IMR-90 (cell line): ENCODE measurements at regions not wholly inside any gene's neighbourhood (a gene's known extent, or its start where the extent isn't known, plus 50 kb on each side); places are given as distances from the start of the nearest gene placed in this dataset.

Experiments used
- ATAC-seq: fragments of 200-7000 bp; cut with Tn5 transposase; 2 replicates; pipeline ENCODE4 v1.9.1; 2020; ENCODE audit warnings: low read depth, mild to moderate bottlenecking, moderate library complexity
- BruUV-seq: library from RNA; stranded (reverse); fragments of 400-500 nt; replicated peaks from 2 replicates; lab custom pipeline; 2021; lab: Mats Ljungman, UMichigan
- CTCF ChIA-PET: fragments of 300-600 bp; formaldehyde crosslinking; extraction: SDS; loops from one replicate; lab custom pipeline; 2021; ENCODE audit warnings: antibody characterized with exemption; lab: Yijun Ruan, JAX
- POLR2A ChIA-PET: fragments of 300-600 bp; sonication (Branson Sonifier 250); formaldehyde crosslinking; loops from one replicate; lab custom pipeline; 2022; ENCODE audit warnings: antibody characterized with exemption; ENCODE audit not compliant: unreplicated experiment; lab: Charles Lee
- DNase-seq: peaks from one replicate; pipeline ENCODE4 v3.0.0; 2013
- H2AFZ ChIP-seq: replicated peaks from 2 replicates; pipeline ENCODE3; 2013; ENCODE audit warnings: low read length, mild to moderate bottlenecking; ENCODE audit not compliant: poor library complexity
- H2AK5ac ChIP-seq: 2 replicates; pipeline ENCODE4 v1.6.1; 2013; ENCODE audit warnings: low read depth, low read length, inconsistent platforms
- H2AK9ac ChIP-seq: replicated peaks from 2 replicates; pipeline ENCODE3; 2013; ENCODE audit warnings: mild to moderate bottlenecking, low read depth, low read length, moderate library complexity; ENCODE audit not compliant: poor library complexity
- H2BK120ac ChIP-seq: 2 replicates; pipeline ENCODE4 v1.6.1; 2013; ENCODE audit warnings: low read depth, low read length, inconsistent platforms
- H2BK15ac ChIP-seq: 3 replicates; pipeline ENCODE4 v1.6.1; 2013; ENCODE audit warnings: low read depth, low read length, inconsistent platforms
- H2BK20ac ChIP-seq: 2 replicates; pipeline ENCODE4 v1.6.1; 2013; ENCODE audit warnings: low read depth, mild to moderate bottlenecking, inconsistent platforms, low read length, moderate library complexity
- H2BK5ac ChIP-seq: 2 replicates; pipeline ENCODE4 v1.6.1; 2013; ENCODE audit warnings: mild to moderate bottlenecking, low read depth, low read length, inconsistent platforms; ENCODE audit not compliant: poor library complexity, severe bottlenecking
- H3K14ac ChIP-seq: replicated peaks from 2 replicates; pipeline ENCODE4 v1.6.1; 2013; ENCODE audit warnings: low read depth, low read length, inconsistent platforms
- H3K18ac ChIP-seq: 2 replicates; pipeline ENCODE4 v1.6.1; 2013; ENCODE audit warnings: low read depth, low read length, control low read depth
- H3K23ac ChIP-seq: 2 replicates; pipeline ENCODE4 v1.6.1; 2013; ENCODE audit warnings: low read depth, low read length, inconsistent platforms
- H3K27ac ChIP-seq: 2 replicates; pipeline ENCODE4 v1.5.1; 2013; ENCODE audit warnings: mild to moderate bottlenecking, control low read depth, low read length; ENCODE audit not compliant: insufficient read depth
- H3K27me3 ChIP-seq: 2 replicates; pipeline ENCODE4 v1.6.1; 2013; ENCODE audit warnings: low read length; ENCODE audit not compliant: control insufficient read depth, insufficient read depth
- H3K36me3 ChIP-seq: 2 replicates; pipeline ENCODE4 v1.6.1; 2013; ENCODE audit warnings: low read length, mixed read lengths; ENCODE audit not compliant: control insufficient read depth, insufficient read depth
- H3K4ac ChIP-seq: 2 replicates; pipeline ENCODE4 v1.6.1; 2013; ENCODE audit warnings: low read depth, low read length, inconsistent platforms
- H3K4me1 ChIP-seq: 2 replicates; pipeline ENCODE4 v1.6.1; 2013; ENCODE audit warnings: low read length, mixed read lengths; ENCODE audit not compliant: control insufficient read depth, insufficient read depth
- H3K4me2 ChIP-seq: 2 replicates; pipeline ENCODE4 v1.6.1; 2013; ENCODE audit warnings: low read depth, mild to moderate bottlenecking, control low read depth, low read length, moderate library complexity
- H3K4me3 ChIP-seq: 2 replicates; pipeline ENCODE4 v1.5.1; 2013; ENCODE audit warnings: low read depth, mild to moderate bottlenecking, control low read depth, low read length, moderate library complexity; ENCODE audit not compliant: insufficient read depth
- H3K56ac ChIP-seq: 2 replicates; pipeline ENCODE4 v1.6.1; 2013; ENCODE audit warnings: low read length, inconsistent platforms; ENCODE audit not compliant: insufficient read depth; ENCODE audit errors: extremely low read depth
- H3K79me1 ChIP-seq, 2 experiments: 2 replicates each; pipeline ENCODE4 v1.6.1; 2013; ENCODE audit warnings: low read length in 2 of 2, inconsistent platforms in 1 of 2, low read depth in 1 of 2
- H3K9ac ChIP-seq: 2 replicates; pipeline ENCODE4 v1.6.1; 2013; ENCODE audit warnings: low read depth, low read length, control low read depth
- H3K9me1 ChIP-seq: 2 replicates; pipeline ENCODE4 v1.6.1; 2013; ENCODE audit warnings: low read length, inconsistent platforms; ENCODE audit not compliant: insufficient read depth
- H3K9me3 ChIP-seq: 2 replicates; pipeline ENCODE4 v1.6.1; 2013; ENCODE audit warnings: low read length; ENCODE audit not compliant: control insufficient read depth, insufficient read depth
- H4K20me1 ChIP-seq: 2 replicates; pipeline ENCODE4 v1.6.1; 2013; ENCODE audit warnings: low read length, inconsistent platforms; ENCODE audit not compliant: insufficient read depth
- H4K5ac ChIP-seq: 2 replicates; pipeline ENCODE4 v1.6.1; 2013; ENCODE audit warnings: mild to moderate bottlenecking, low read depth, low read length, control low read depth
- H4K8ac ChIP-seq, 2 experiments: 2 replicates each; pipeline ENCODE4 v1.6.1; 2013; ENCODE audit warnings: low read depth in 2 of 2, low read length in 2 of 2, control low read depth in 1 of 2, inconsistent platforms in 1 of 2
- H4K91ac ChIP-seq: 2 replicates; pipeline ENCODE4 v1.6.1; 2013; ENCODE audit warnings: low read depth, low read length, inconsistent platforms; ENCODE audit not compliant: insufficient read depth
- BHLHE40 ChIP-seq: fragments of 150-350 bp; IDR thresholded peaks from 2 replicates; pipeline ENCODE4 v1.6.1; 2016; ENCODE audit warnings: mild to moderate bottlenecking, low read depth, low read length
- CEBPB ChIP-seq: IDR thresholded peaks from 2 replicates; pipeline ENCODE4 v1.6.1; 2012; ENCODE audit warnings: low read depth, low read length, improper control_type of control experiment
- CHD1 ChIP-seq: IDR thresholded peaks from 2 replicates; pipeline ENCODE4 v1.6.1; 2012; ENCODE audit warnings: low read depth, low read length, improper control_type of control experiment
- FOS ChIP-seq: fragments of 150-350 bp; IDR thresholded peaks from 2 replicates; pipeline ENCODE4 v1.6.1; 2016; ENCODE audit warnings: low read depth, low read length
- MAFK ChIP-seq: IDR thresholded peaks from 2 replicates; pipeline ENCODE4 v1.6.1; 2012; ENCODE audit warnings: low read depth, low read length, improper control_type of control experiment
- MAZ ChIP-seq: IDR thresholded peaks from 2 replicates; pipeline ENCODE4 v1.6.1; 2012; ENCODE audit warnings: low read depth, mild to moderate bottlenecking, low read length, improper control_type of control experiment, moderate library complexity, borderline replicate concordance
- MXI1 ChIP-seq: IDR thresholded peaks from 2 replicates; pipeline ENCODE4 v1.6.1; 2012; ENCODE audit warnings: low read depth, mild to moderate bottlenecking, low read length, moderate library complexity, borderline replicate concordance
- NFE2L2 ChIP-seq: fragments of 150-350 bp; IDR thresholded peaks from 2 replicates; pipeline ENCODE4 v1.6.1; 2016; ENCODE audit warnings: low read depth, mild to moderate bottlenecking, low read length
- POLR2A ChIP-seq: IDR thresholded peaks from 2 replicates; pipeline ENCODE4 v1.6.1; 2012; ENCODE audit warnings: mild to moderate bottlenecking, low read depth, low read length
- RAD21 ChIP-seq: IDR thresholded peaks from 2 replicates; pipeline ENCODE4 v1.6.1; 2012; ENCODE audit warnings: low read length, improper control_type of control experiment
- RCOR1 ChIP-seq: IDR thresholded peaks from 2 replicates; pipeline ENCODE4 v1.6.1; 2012; ENCODE audit warnings: mild to moderate bottlenecking, low read length, improper control_type of control experiment; ENCODE audit not compliant: insufficient replicate concordance
- RFX5 ChIP-seq: IDR thresholded peaks from 2 replicates; pipeline ENCODE4 v1.8.0; 2012; ENCODE audit warnings: low read depth, mild to moderate bottlenecking, low read length, moderate library complexity
- SMC3 ChIP-seq: fragments of 150-350 bp; IDR thresholded peaks from 2 replicates; pipeline ENCODE4 v1.6.1; 2016; ENCODE audit warnings: low read depth, mild to moderate bottlenecking, antibody characterized with exemption, low read length, moderate library complexity
- WGBS, 2 experiments: methylation state at CpG; one replicate each; pipeline versions ENCODE4 v1.1.5 to v1.1.7; 2013; ENCODE audit warnings: missing lambda C conversion rate in 2 of 2; ENCODE audit not compliant: insufficient read length in 1 of 2; ENCODE audit errors: extremely low coverage in 2 of 2; 5-methylcytosine and 5-hydroxymethylcytosine counted together
- dilution Hi-C: fragments of 300-500 bp; cut with HindIII; formaldehyde crosslinking; loops from one replicate; pipeline ENCODE4 v1.14.3; 2018; ENCODE audit warnings: low sequenced_read_pairs; ENCODE audit not compliant: unreplicated experiment
- in situ Hi-C: fragments of 300-500 bp; cut with MboI; formaldehyde crosslinking; loops from 3 replicates; pipeline ENCODE4 v1.14.3; 2019; ENCODE audit warnings: low sequenced_read_pairs, inconsistent platforms, mixed read lengths
- intact Hi-C: fragments of 100-400 bp; cut with micrococcal nuclease; formaldehyde crosslinking; loops from 2 replicates; pipeline ENCODE4 v1.10.0; 2022
- TF ChIP-seq, protein P1 (sequence below): fragments of 150-350 bp; IDR thresholded peaks from 2 replicates; pipeline ENCODE4 v1.6.1; 2016; ENCODE audit warnings: low read depth, mild to moderate bottlenecking, low read length, moderate library complexity, borderline replicate concordance
- TF ChIP-seq, protein P2 (sequence below): fragments of 150-350 bp; IDR thresholded peaks from 2 replicates; pipeline ENCODE4 v1.6.1; 2017; ENCODE audit warnings: mild to moderate bottlenecking, antibody characterized with exemption, low read length, low read depth
- TF ChIP-seq, protein P3 (sequence below): conservative IDR thresholded peaks from 2 replicates; pipeline ENCODE4 v1.5.1; 2012; ENCODE audit warnings: mild to moderate bottlenecking, low read depth, low read length, improper control_type of control experiment

DNA sequence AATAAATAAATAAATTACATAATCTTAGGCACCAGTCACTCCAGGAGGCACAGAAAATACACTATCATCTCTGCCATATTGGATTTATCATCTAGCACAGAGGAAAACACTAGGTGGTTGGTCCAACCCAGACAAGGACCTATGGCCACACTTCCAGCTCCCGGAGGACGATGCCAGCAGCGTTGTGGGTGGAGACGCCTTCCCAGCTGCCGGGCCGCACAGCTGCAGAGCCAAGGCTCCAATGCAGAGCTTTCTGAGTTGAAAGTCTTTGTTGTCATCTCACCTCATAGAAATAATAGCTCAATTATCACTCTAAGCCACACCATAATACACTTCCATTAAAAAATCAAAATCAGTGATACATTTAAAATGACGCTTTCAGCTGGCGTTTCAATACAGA lies 457.1 kb upstream of the SALL3 start:
- H4K5ac ChIP-seq = no peak overlapping the region
- no peak overlapping the region for H2BK5ac ChIP-seq
- no peak overlapping the region for H3K4ac ChIP-seq
- TF ChIP-seq RFX5 (no peak), CEBPB (no peak), CHD1 (no peak), MAZ (no peak), MAFK (no peak), SMC3 (no peak), RCOR1 (no peak), MXI1 (no peak), NFE2L2 (no peak), RAD21 (no peak), BHLHE40 (no peak), POLR2A (no peak), FOS (no peak)
- TF ChIP-seq, protein P1, sequence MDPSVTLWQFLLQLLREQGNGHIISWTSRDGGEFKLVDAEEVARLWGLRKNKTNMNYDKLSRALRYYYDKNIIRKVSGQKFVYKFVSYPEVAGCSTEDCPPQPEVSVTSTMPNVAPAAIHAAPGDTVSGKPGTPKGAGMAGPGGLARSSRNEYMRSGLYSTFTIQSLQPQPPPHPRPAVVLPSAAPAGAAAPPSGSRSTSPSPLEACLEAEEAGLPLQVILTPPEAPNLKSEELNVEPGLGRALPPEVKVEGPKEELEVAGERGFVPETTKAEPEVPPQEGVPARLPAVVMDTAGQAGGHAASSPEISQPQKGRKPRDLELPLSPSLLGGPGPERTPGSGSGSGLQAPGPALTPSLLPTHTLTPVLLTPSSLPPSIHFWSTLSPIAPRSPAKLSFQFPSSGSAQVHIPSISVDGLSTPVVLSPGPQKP = no peak
- TF ChIP-seq, protein P2, sequence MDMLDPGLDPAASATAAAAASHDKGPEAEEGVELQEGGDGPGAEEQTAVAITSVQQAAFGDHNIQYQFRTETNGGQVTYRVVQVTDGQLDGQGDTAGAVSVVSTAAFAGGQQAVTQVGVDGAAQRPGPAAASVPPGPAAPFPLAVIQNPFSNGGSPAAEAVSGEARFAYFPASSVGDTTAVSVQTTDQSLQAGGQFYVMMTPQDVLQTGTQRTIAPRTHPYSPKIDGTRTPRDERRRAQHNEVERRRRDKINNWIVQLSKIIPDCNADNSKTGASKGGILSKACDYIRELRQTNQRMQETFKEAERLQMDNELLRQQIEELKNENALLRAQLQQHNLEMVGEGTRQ = no peak
- TF ChIP-seq, protein P3, sequence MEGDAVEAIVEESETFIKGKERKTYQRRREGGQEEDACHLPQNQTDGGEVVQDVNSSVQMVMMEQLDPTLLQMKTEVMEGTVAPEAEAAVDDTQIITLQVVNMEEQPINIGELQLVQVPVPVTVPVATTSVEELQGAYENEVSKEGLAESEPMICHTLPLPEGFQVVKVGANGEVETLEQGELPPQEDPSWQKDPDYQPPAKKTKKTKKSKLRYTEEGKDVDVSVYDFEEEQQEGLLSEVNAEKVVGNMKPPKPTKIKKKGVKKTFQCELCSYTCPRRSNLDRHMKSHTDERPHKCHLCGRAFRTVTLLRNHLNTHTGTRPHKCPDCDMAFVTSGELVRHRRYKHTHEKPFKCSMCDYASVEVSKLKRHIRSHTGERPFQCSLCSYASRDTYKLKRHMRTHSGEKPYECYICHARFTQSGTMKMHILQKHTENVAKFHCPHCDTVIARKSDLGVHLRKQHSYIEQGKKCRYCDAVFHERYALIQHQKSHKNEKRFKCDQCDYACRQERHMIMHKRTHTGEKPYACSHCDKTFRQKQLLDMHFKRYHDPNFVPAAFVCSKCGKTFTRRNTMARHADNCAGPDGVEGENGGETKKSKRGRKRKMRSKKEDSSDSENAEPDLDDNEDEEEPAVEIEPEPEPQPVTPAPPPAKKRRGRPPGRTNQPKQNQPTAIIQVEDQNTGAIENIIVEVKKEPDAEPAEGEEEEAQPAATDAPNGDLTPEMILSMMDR = no peak
- ChIA-PET POLR2A (no interaction called here), CTCF (no interaction called here)
- no peak overlapping the region for H3K4me2 ChIP-seq
- no peak overlapping the region for H2BK120ac ChIP-seq
- intact Hi-C loops (no loop called here), in situ Hi-C loops (no loop called here), dilution Hi-C loops (no loop called here)
- H3K36me3 ChIP-seq = no peaks in the 10 kb centered on the region
- ATAC-seq (no peak), DNase-seq (no peak)
- no peak overlapping the region for H3K27ac ChIP-seq
- H3K9ac ChIP-seq = no peak overlapping the region
- H3K9me3 ChIP-seq = peaks cover 37% of the 10 kb centered on the region
- H3K14ac ChIP-seq = no peak overlapping the region
- no peak overlapping the region for H2AFZ ChIP-seq
- H3K56ac ChIP-seq = no peak overlapping the region
- no TSS peak for BruUV-seq
- H3K79me1 ChIP-seq = no peaks in the 10 kb centered on the region
- no peak overlapping the region for H2BK15ac ChIP-seq
- H3K18ac ChIP-seq = no peak overlapping the region
- no peak overlapping the region for H3K23ac ChIP-seq
- H3K27me3 ChIP-seq = no peaks in the 10 kb centered on the region
- no peak overlapping the region for H3K4me3 ChIP-seq
- no peak overlapping the region for H2BK20ac ChIP-seq
- no peaks in the 10 kb centered on the region for H3K4me1 ChIP-seq
- H4K8ac ChIP-seq = no peak overlapping the region
- no peak overlapping the region for H4K91ac ChIP-seq
- no peak overlapping the region for H2AK5ac ChIP-seq
- no peak overlapping the region for H2AK9ac ChIP-seq
- no peaks in the 10 kb centered on the region for H3K9me1 ChIP-seq
- WGBS, 2 experiments = no CpG with 5 or more reads among the region's 8 CpGs
- H4K20me1 ChIP-seq = no peaks in the 10 kb centered on the region
